Right atrium auricular region (tissue), 2 donors: ENCODE measurements at regions not wholly inside any gene's neighbourhood (a gene's known extent, or its start where the extent isn't known, plus 50 kb on each side); places are given as distances from the start of the nearest gene placed in this dataset.

Experiments
- DNase-seq: peaks from one replicate; pipeline ENCODE4 v3.0.0-alpha.2; 2019; ENCODE audit warnings: low spot score
- H3K27ac ChIP-seq, 2 donors: fragments of 200-600 bp; sonication (generic); 1 replicate in 1 of 2; 2 replicates in 1 of 2; pipeline ENCODE4 v1.5.1; 2016 to 2019
- H3K27me3 ChIP-seq, 2 donors: fragments of 200-600 bp; sonication (generic); one replicate each; pipeline versions ENCODE4 v1.5.1 to v1.6.0; 2017 to 2019
- H3K36me3 ChIP-seq: fragments of 200-600 bp; sonication (generic); one replicate; pipeline ENCODE4 v1.5.1; 2016
- H3K4me1 ChIP-seq, 2 donors: fragments of 200-600 bp; sonication (generic); one replicate each; pipeline versions ENCODE4 v1.5.1 to v1.6.0; 2017 to 2019
- H3K4me3 ChIP-seq, 2 donors: fragments of 200-600 bp; sonication (generic); 1 replicate in 1 of 2; 2 replicates in 1 of 2; pipeline ENCODE4 v1.5.1; 2017 to 2019; ENCODE audit warnings: mild to moderate bottlenecking in 1 of 2, moderate library complexity in 1 of 2
- H3K9me3 ChIP-seq, 2 donors: fragments of 200-600 bp; sonication (generic); one replicate each; pipeline ENCODE4 v1.5.1; 2019
- CTCF ChIP-seq, 2 donors: fragments of 200-600 bp; sonication (generic); IDR thresholded peaks; one replicate each; pipeline ENCODE4 v1.5.1; 2019; ENCODE audit warnings: antibody characterized with exemption in 2 of 2

DNA sequence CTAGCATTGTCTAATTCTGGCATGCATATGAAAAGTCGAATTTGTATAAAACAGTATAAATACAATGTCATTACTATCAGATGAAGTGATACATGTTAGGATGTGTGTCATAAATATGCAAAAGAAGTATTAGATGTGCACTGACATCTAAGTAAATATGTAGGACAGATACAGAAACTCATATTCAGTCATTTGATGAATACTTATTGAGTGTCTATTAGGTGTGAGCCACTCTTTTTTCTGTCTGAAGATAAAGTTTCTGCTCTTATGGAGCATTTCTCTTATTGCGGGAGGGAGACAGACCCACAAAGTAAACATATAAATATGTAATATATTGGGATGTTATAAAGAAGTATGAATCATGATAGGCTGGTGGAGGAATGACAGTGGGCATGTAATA, 426.6 kb upstream of the B3GALT2 start:
- DNase-seq: no peak
- Histone ChIP-seq H3K27me3 (no peaks in the 10 kb centered on the region), H3K27ac (no peak overlapping the region), H3K4me1 (no peaks in the 10 kb centered on the region), H3K36me3 (no peaks in the 10 kb centered on the region), H3K9me3 (peaks cover 0 to 9% of the 10 kb centered on the region in 2 donors), H3K4me3 (no peak overlapping the region)
- TF ChIP-seq CTCF (IDR thresholded peaks at IDR 0.05): no peak

DNA sequence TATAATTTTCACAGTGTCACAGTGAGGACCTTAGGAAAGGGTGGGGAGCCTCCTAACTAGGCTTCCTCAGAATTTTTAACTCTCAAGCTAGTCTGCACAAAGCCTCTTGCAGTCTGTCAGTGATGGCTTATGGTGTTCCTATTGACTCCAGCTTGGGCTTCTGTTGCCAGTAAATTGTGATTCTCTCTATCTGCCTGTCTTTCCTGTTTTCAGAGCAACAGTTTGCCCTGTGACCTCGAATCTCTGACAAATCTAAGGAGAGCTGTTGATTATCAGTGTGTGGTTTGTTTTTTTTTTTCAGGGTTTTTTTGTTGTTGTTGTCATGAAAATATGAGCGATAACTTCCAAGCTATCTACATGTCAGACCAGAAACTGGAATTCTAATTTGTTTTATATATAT, 423.2 kb upstream of the B3GALT2 start:
- no peaks in the 10 kb centered on the region for H3K4me1 ChIP-seq
- no peaks in the 10 kb centered on the region for H3K36me3 ChIP-seq
- H3K9me3 ChIP-seq: peaks cover 0 to 9% of the 10 kb centered on the region in 2 donors
- no peak overlapping the region for H3K27ac ChIP-seq
- no peaks in the 10 kb centered on the region for H3K27me3 ChIP-seq
- no peak overlapping the region for H3K4me3 ChIP-seq
- TF ChIP-seq CTCF (IDR thresholded peaks at IDR 0.05): no peak
- DNase-seq: no peak

DNA sequence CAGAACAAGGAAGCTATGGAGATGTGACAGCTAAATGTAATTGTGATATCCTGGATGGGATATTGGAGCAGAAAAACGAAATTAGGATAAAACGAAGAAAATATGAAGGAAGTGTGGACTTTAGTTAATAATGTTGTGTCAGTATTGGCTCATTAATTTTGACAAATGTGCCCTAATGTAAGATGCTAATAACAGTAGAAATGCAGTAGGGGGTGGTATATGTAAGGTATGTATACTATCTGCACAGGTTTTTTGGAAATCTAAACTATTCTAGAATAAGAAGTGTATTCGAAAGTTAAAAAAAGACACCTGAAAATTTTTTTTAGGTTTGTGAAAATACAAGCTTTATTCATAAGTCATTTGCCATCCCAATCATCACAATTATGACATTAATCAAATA, 421.4 kb upstream of the B3GALT2 start:
- H3K27ac ChIP-seq: no peak overlapping the region

DNA sequence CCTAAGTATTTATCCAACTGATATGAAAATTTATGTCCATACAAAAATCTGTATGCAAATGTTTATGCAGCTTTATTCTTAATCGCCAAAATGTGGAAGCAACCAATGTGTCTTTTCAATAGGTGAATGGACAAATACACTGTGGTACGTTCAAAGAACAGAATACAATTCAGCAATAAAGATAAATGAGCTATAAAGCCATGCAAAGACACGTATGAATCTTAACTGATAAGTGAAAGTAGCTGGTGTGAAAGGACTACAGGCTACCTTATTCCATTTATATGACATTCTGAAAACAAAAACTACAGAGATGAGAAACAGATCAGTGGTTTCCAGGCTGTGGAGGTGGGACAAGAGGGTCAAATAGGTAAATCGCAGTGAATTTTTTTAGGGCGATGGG, 419.6 kb upstream of the B3GALT2 start:
- no peak for DNase-seq
- Histone ChIP-seq H3K27ac (no peak overlapping the region), H3K36me3 (no peaks in the 10 kb centered on the region), H3K9me3 (peaks cover 0 to 9% of the 10 kb centered on the region in 2 donors), H3K4me3 (no peak overlapping the region), H3K27me3 (no peaks in the 10 kb centered on the region), H3K4me1 (no peaks in the 10 kb centered on the region)
- no peak for TF ChIP-seq CTCF (IDR thresholded peaks at IDR 0.05)

More for the DNA sequence above, 421.4 kb upstream of the B3GALT2 start:
- H3K4me1 ChIP-seq: no peaks in the 10 kb centered on the region
- peaks cover 0 to 9% of the 10 kb centered on the region in 2 donors for H3K9me3 ChIP-seq
- DNase-seq: no peak
- no peak overlapping the region for H3K4me3 ChIP-seq
- no peaks in the 10 kb centered on the region for H3K36me3 ChIP-seq
- no peak for TF ChIP-seq CTCF (IDR thresholded peaks at IDR 0.05)
- H3K27me3 ChIP-seq: no peaks in the 10 kb centered on the region

DNA sequence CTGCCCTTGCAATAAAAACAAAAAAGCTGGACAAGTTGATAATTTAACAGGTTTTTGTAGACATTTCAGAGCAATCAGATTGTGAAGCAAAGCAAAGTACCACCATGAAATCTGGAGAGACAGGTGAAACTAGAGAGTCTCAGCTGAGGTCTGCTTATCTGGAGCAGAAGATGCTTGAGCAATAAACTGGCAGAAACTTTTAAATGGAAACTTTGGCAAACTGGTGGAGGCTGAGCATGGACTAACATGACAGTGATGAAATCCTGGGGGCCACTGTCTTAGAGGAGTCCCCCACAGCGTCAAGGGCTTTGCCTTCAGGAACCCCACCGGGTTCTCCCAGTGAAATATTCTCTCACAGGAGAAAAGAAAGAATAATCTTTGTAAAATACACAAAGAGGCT, 416.3 kb upstream of the B3GALT2 start:
- Histone ChIP-seq H3K36me3 (no peaks in the 10 kb centered on the region), H3K27me3 (no peaks in the 10 kb centered on the region), H3K9me3 (no peaks in the 10 kb centered on the region), H3K4me3 (no peak overlapping the region), H3K27ac (no peak overlapping the region), H3K4me1 (no peaks in the 10 kb centered on the region)
- TF ChIP-seq CTCF (IDR thresholded peaks at IDR 0.05): no peak
- no peak for DNase-seq

DNA sequence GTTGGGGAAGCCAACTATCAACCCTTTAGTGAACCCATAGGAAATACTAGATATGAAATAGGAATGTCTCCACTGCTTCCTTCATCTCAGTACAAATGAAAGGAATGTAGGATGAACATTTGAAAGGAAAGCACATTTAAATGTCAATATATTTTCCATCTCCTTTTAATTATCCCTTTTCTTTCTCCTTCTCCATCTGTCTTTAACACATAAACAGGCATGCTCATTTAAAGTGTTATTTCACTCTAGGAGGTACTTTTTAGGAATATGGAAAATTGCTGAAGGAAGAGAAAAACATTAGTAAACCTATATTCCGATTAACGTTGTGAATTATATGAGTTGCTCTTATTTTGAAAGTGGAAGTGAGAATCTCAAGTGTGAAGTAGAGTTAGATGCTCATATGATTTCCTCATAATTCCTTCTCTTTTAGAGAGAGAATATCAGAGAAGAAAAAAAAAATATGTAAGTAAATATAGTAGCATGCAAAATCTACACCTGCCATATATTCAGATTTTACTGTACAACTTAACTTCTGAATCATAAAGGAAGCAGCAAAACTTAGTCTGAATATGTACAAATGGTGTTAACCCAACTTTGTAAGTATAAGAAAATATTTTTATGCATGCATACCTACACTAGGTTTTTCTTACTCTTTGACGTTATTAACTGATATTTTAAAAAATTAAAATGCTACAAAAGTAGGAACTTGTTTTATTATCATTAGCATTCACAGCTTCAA, 406.9 kb upstream of the B3GALT2 start:
- Histone ChIP-seq H3K4me1 (peaks cover 0 to 20% of the 10 kb centered on the region in 2 donors), H3K36me3 (no peaks in the 10 kb centered on the region), H3K27ac (no peak overlapping the region), H3K4me3 (no peak overlapping the region), H3K9me3 (no peaks in the 10 kb centered on the region), H3K27me3 (no peaks in the 10 kb centered on the region)
- no peak for DNase-seq
- no peak for TF ChIP-seq CTCF (IDR thresholded peaks at IDR 0.05)
